SH-SY5Y (cell line): ENCODE measurements at regions not wholly inside any gene's neighbourhood (a gene's known extent, or its start where the extent isn't known, plus 50 kb on each side); places are given as distances from the start of the nearest gene placed in this dataset.

Experiments
- GATA2 ChIP-seq: IDR thresholded peaks from 2 replicates; pipeline ENCODE4 v1.6.1; 2011; ENCODE audit warnings: mild to moderate bottlenecking, low read depth, low read length
- GATA3 ChIP-seq: IDR thresholded peaks from 2 replicates; pipeline ENCODE4 v1.6.1; 2011; ENCODE audit warnings: low read depth, mild to moderate bottlenecking, low read length, moderate library complexity

- no peak for TF ChIP-seq GATA2
- TF ChIP-seq GATA3 = no peak
Observed at GRCh38 chr4:147068564-147068963, 122.9 kb upstream of the TTC29 start.

GRCh38 chr4:147071209-147071740, 125.6 kb upstream of the TTC29 start:
- no peak for TF ChIP-seq GATA3
- TF ChIP-seq GATA2 = no peak

GRCh38 chr4:147076179-147076578, 130.5 kb upstream of the TTC29 start:
- TF ChIP-seq GATA3 (no peak), GATA2 (no peak)

- TF ChIP-seq GATA2 = no peak
- no peak for TF ChIP-seq GATA3
Observed at GRCh38 chr4:147076728-147077127, 131.1 kb upstream of the TTC29 start.

GRCh38 chr4:147078362-147078761, 132.7 kb upstream of the TTC29 start:
- no peak for TF ChIP-seq GATA3
- TF ChIP-seq GATA2 = no peak

GRCh38 chr4:147078875-147079658, 133.4 kb upstream of the TTC29 start:
- no peak for TF ChIP-seq GATA3
- TF ChIP-seq GATA2 = no peak; the same call in 1 of the 2 replicates

GRCh38 chr4:147084861-147085260, 139.2 kb upstream of the TTC29 start:
- TF ChIP-seq GATA3 (no peak), GATA2 (no peak)

GRCh38 chr4:147085781-147086180, 140.1 kb upstream of the TTC29 start:
- TF ChIP-seq GATA3 (no peak), GATA2 (no peak)

GRCh38 chr4:147088146-147088545, 142.5 kb upstream of the TTC29 start:
- TF ChIP-seq GATA3 = no peak
- no peak for TF ChIP-seq GATA2

GRCh38 chr4:147090486-147090885, 144.8 kb upstream of the TTC29 start:
- TF ChIP-seq GATA3 (no peak), GATA2 (no peak)

- TF ChIP-seq GATA3 = no peak
- no peak for TF ChIP-seq GATA2
Observed at GRCh38 chr4:147093206-147093605, 147.5 kb upstream of the TTC29 start.

GRCh38 chr4:147094238-147094637, 148.6 kb upstream of the TTC29 start:
- TF ChIP-seq GATA3 = no peak
- TF ChIP-seq GATA2 = no peak

- no peak for TF ChIP-seq GATA2
- no peak for TF ChIP-seq GATA3
Observed at GRCh38 chr4:147096667-147097604, 151.3 kb upstream of the TTC29 start.

GRCh38 chr4:147101678-147102077, 156.0 kb upstream of the TTC29 start:
- TF ChIP-seq GATA2 = no peak
- TF ChIP-seq GATA3 = no peak
